NCI-H187 (cell line): ENCODE measurements at regions not wholly inside any gene's neighbourhood (a gene's known extent, or its start where the extent isn't known, plus 50 kb on each side); places are given as distances from the start of the nearest gene placed in this dataset.
"Not testable (repeated sequence)": the region's sequence is repeated elsewhere in the genome, so short reads cannot be mapped to it uniquely, and the experiment has no call there.

Experiments used
- DNase-seq, 2 experiments: peaks; one replicate each; lab custom pipeline; 2025; lab: John Stamatoyannopoulos, UW

GRCh38 chr14:106347890-106348755, 821.7 kb downstream of the TMEM121 start:
- no peak for DNase-seq

GRCh38 chr14:106348873-106349540, 822.6 kb downstream of the TMEM121 start:
- DNase-seq: not testable (repeated sequence)

GRCh38 chr14:106349678-106350457, 823.5 kb downstream of the TMEM121 start:
- not testable (repeated sequence) for DNase-seq

- not testable (repeated sequence) for DNase-seq
Observed at GRCh38 chr14:106355007-106355791, 828.8 kb downstream of the TMEM121 start.

GRCh38 chr14:106355881-106356642, 829.7 kb downstream of the TMEM121 start:
- DNase-seq: not testable (repeated sequence)

GRCh38 chr14:106356643-106356930, 830.2 kb downstream of the TMEM121 start:
- not testable (repeated sequence) for DNase-seq

- not testable (repeated sequence) for DNase-seq
Observed at GRCh38 chr14:106359157-106359887, 832.9 kb downstream of the TMEM121 start.

- DNase-seq: not testable (repeated sequence)
Observed at GRCh38 chr14:106365371-106365770, 839.0 kb downstream of the TMEM121 start.

GRCh38 chr14:106365894-106366293, 839.5 kb downstream of the TMEM121 start:
- not testable (repeated sequence) for DNase-seq

- DNase-seq: not testable (repeated sequence)
Observed at GRCh38 chr14:106366971-106367370, 840.6 kb downstream of the TMEM121 start.

- not testable (repeated sequence) for DNase-seq
Observed at GRCh38 chr14:106369456-106369855, 843.1 kb downstream of the TMEM121 start.

GRCh38 chr14:106372870-106373652, 846.7 kb downstream of the TMEM121 start:
- peak; percentile 25 to 85 for DNase-seq

GRCh38 chr14:106373653-106374110, 847.3 kb downstream of the TMEM121 start:
- DNase-seq: not testable (repeated sequence)

GRCh38 chr14:106377432-106377831, 851.0 kb downstream of the TMEM121 start:
- no peak for DNase-seq

GRCh38 chr14:106378191-106378590, 851.8 kb downstream of the TMEM121 start:
- no peak for DNase-seq

- DNase-seq: no peak
Observed at GRCh38 chr14:106380740-106381139, 854.4 kb downstream of the TMEM121 start.

- peak in 1 of 2 experiments; percentile 23 for DNase-seq
Observed at GRCh38 chr14:106389186-106389585, 862.8 kb downstream of the TMEM121 start.

GRCh38 chr14:106390401-106390800, 864.0 kb downstream of the TMEM121 start:
- DNase-seq: no peak

- no peak for DNase-seq
Observed at GRCh38 chr14:106390947-106391346, 864.6 kb downstream of the TMEM121 start.
